ENCODE measurements at regions not wholly inside any gene's neighbourhood (a gene's known extent, or its start where the extent isn't known, plus 50 kb on each side); places are given as distances from the start of the nearest gene placed in this dataset.

GRCh38 chr2:58991357-58991756, 750.2 kb upstream of the FANCL start:
- no peak for TF ChIP-seq CTCF (IDR thresholded peaks at IDR 0.05; ENCODE audit: low read depth, low read length)
- DNase-seq (ENCODE audit: extremely low read depth, low read depth): no peak

DNA sequence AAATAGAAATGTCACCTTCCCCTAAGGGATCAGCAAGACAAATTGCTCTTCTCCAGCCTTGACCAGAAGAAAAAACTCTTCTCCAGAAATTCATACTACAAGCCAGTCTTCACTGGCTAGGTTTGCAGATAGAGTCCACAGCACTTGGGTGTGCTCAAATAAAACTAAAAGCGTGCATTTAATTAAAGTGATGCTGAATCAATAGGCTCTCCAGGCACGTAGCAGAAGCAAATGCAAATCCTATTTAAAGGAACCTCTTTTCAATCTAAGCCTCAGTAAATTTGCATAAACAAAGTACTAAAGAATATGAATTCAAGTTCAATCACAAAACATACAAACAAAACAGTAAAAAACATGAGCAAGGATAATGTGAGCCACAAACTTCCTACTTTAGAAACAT, 744.4 kb upstream of the FANCL start:
- no peak for DNase-seq (ENCODE audit: extremely low read depth, low read depth)
- TF ChIP-seq CTCF (IDR thresholded peaks at IDR 0.05; ENCODE audit: low read depth, low read length): no peak

- no peak for DNase-seq (ENCODE audit: extremely low read depth, low read depth)
- TF ChIP-seq CTCF (IDR thresholded peaks at IDR 0.05; ENCODE audit: low read depth, low read length): no peak
These were observed 743.6 kb upstream of the FANCL start for GRCh38 chr2:58984731-58985130.

DNA sequence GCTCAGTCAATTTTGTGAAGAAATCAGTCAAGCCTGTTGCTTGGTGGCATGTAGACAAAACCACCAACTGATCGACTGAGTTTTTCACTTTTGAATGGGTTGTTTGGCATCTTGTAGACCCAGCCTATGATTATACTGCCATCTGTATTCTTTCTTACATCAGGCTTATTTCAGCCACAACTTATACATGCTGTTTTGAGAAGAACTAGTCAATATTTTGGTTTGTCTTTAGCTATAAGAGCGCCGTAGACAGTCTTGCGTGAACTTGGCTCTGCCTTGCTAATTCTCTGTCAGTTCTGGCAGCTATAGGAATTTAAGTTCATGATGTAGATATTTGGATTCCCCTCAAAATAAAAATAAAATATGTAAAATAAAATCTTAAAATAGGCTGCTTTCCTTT, 742.0 kb upstream of the FANCL start:
- no peak for TF ChIP-seq CTCF (IDR thresholded peaks at IDR 0.05; ENCODE audit: low read depth, low read length)
- DNase-seq (ENCODE audit: extremely low read depth, low read depth): no peak

- no peak for TF ChIP-seq CTCF (IDR thresholded peaks at IDR 0.05; ENCODE audit: low read depth, low read length)
- no peak for DNase-seq (ENCODE audit: extremely low read depth, low read depth)
These were observed 740.1 kb upstream of the FANCL start for GRCh38 chr2:58981237-58981636.

GRCh38 chr2:58976375-58977071, 735.4 kb upstream of the FANCL start:
- TF ChIP-seq CTCF (IDR thresholded peaks at IDR 0.05; ENCODE audit: low read depth, low read length): no peak
- DNase-seq (ENCODE audit: extremely low read depth, low read depth): no peak

DNA sequence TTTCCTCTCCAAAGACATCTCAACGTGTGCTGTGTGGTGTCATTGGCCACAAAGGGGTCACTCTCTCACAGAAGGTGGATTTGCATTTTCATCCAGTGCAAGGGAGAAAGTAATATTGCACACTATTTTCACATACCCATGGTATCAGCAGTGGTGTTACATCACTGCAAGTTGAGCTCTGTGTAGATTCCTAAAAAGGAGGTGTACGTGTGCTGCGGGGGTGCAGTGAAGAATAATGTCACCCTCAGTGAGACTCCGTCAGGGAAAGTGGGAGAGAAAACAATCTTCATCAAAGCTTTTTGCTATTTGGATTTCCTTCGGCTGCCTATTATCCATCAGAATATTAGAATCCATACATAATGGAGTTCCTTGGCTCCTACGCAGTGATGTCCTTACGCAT, 733.8 kb upstream of the FANCL start:
- no peak for DNase-seq (ENCODE audit: extremely low read depth, low read depth)
- no peak for TF ChIP-seq CTCF (IDR thresholded peaks at IDR 0.05; ENCODE audit: low read depth, low read length)
